Endothelial cell (in vitro differentiated cells): ENCODE measurements at regions not wholly inside any gene's neighbourhood (a gene's known extent, or its start where the extent isn't known, plus 50 kb on each side); places are given as distances from the start of the nearest gene placed in this dataset.

Experiments
- DNase-seq: peaks from one replicate; pipeline ENCODE4 v3.0.0; 2021; ENCODE audit warnings: low spot score
- H3K27ac Mint-ChIP-seq: one replicate; pipeline ENCODE4 v1.8.0; 2021; ENCODE audit warnings: mixed read lengths, inconsistent platforms; ENCODE audit not compliant: unreplicated experiment
- H3K27me3 Mint-ChIP-seq: one replicate; pipeline ENCODE4 v1.8.0; 2021; ENCODE audit warnings: mild to moderate bottlenecking, moderate library complexity, mixed read lengths, inconsistent platforms; ENCODE audit not compliant: unreplicated experiment
- H3K36me3 Mint-ChIP-seq: one replicate; pipeline ENCODE4 v1.8.0; 2021; ENCODE audit warnings: mild to moderate bottlenecking, low read depth, mixed read lengths, inconsistent platforms; ENCODE audit not compliant: unreplicated experiment
- H3K4me1 Mint-ChIP-seq: one replicate; pipeline ENCODE4 v1.8.0; 2021; ENCODE audit warnings: mild to moderate bottlenecking, mixed read lengths, inconsistent platforms; ENCODE audit not compliant: unreplicated experiment
- H3K4me3 Mint-ChIP-seq: one replicate; pipeline ENCODE4 v1.8.0; 2021; ENCODE audit warnings: mild to moderate bottlenecking, mixed read lengths, inconsistent platforms; ENCODE audit not compliant: unreplicated experiment
- H3K9me3 Mint-ChIP-seq: one replicate; pipeline ENCODE4 v1.8.0; 2021; ENCODE audit warnings: mixed read lengths, inconsistent platforms; ENCODE audit not compliant: unreplicated experiment
- CTCF ChIP-seq: fragments of 200-600 bp; sonication (generic); IDR thresholded peaks from one replicate; pipeline ENCODE4 v1.5.0; 2021; ENCODE audit warnings: antibody characterized with exemption; ENCODE audit not compliant: unreplicated experiment

GRCh38 chr10:131670341-131670740 is 230.5 kb upstream of the PPP2R2D start:
- DNase-seq = no peak
- Mint-ChIP-seq H3K9me3 (no peaks in the 10 kb centered on the region), H3K27me3 (peaks cover 7% of the 10 kb centered on the region), H3K36me3 (no peaks in the 10 kb centered on the region), H3K27ac (no peak overlapping the region), H3K4me1 (no peaks in the 10 kb centered on the region), H3K4me3 (no peak overlapping the region)
- TF ChIP-seq CTCF = no peak

GRCh38 chr10:131673396-131673795 is 227.4 kb upstream of the PPP2R2D start:
- no peaks in the 10 kb centered on the region for H3K9me3 Mint-ChIP-seq
- no peak overlapping the region for H3K4me3 Mint-ChIP-seq
- no peaks in the 10 kb centered on the region for H3K36me3 Mint-ChIP-seq
- DNase-seq = no peak
- TF ChIP-seq CTCF = no peak
- H3K4me1 Mint-ChIP-seq = peaks cover 5% of the 10 kb centered on the region
- no peak overlapping the region for H3K27ac Mint-ChIP-seq
- peaks cover 7% of the 10 kb centered on the region for H3K27me3 Mint-ChIP-seq

GRCh38 chr10:131674130-131674529 is 226.7 kb upstream of the PPP2R2D start:
- H3K27ac Mint-ChIP-seq = no peak overlapping the region
- H3K36me3 Mint-ChIP-seq = no peaks in the 10 kb centered on the region
- TF ChIP-seq CTCF = no peak
- peaks cover 5% of the 10 kb centered on the region for H3K4me1 Mint-ChIP-seq
- no peak for DNase-seq
- no peak overlapping the region for H3K4me3 Mint-ChIP-seq
- H3K27me3 Mint-ChIP-seq = peaks cover 7% of the 10 kb centered on the region
- H3K9me3 Mint-ChIP-seq = no peaks in the 10 kb centered on the region

- Mint-ChIP-seq H3K9me3 (no peaks in the 10 kb centered on the region), H3K4me1 (peaks cover 5% of the 10 kb centered on the region), H3K4me3 (no peak overlapping the region), H3K27ac (no peak overlapping the region), H3K27me3 (peaks cover 4% of the 10 kb centered on the region), H3K36me3 (no peaks in the 10 kb centered on the region)
- TF ChIP-seq CTCF = no peak
- DNase-seq = no peak
These were observed 225.7 kb upstream of the PPP2R2D start for GRCh38 chr10:131675104-131675503.

- Mint-ChIP-seq H3K4me3 (no peak overlapping the region), H3K36me3 (no peaks in the 10 kb centered on the region), H3K27me3 (peaks cover 4% of the 10 kb centered on the region), H3K4me1 (peaks cover 5% of the 10 kb centered on the region), H3K27ac (no peak overlapping the region), H3K9me3 (no peaks in the 10 kb centered on the region)
- TF ChIP-seq CTCF = no peak
- DNase-seq = no peak
These were observed 224.6 kb upstream of the PPP2R2D start for GRCh38 chr10:131676046-131676799.
